Fibroblast of the aortic adventitia (primary cell): ENCODE measurements at regions not wholly inside any gene's neighbourhood (a gene's known extent, or its start where the extent isn't known, plus 50 kb on each side); places are given as distances from the start of the nearest gene placed in this dataset.
"Not testable (repeated sequence)": the region's sequence is repeated elsewhere in the genome, so short reads cannot be mapped to it uniquely, and the experiment has no call there.

Source experiments
- DNase-seq: peaks from one replicate; pipeline ENCODE4 v3.0.0-alpha.2; 2010; ENCODE audit warnings: low read depth
- H3K4me3 ChIP-seq: 2 replicates; pipeline ENCODE4 v1.5.1; 2011; ENCODE audit warnings: low read depth, mild to moderate bottlenecking, control low read depth, low read length, moderate library complexity
- CTCF ChIP-seq: IDR thresholded peaks from 2 replicates; pipeline ENCODE4 v1.5.1; 2011; ENCODE audit warnings: mild to moderate bottlenecking, low read length, control low read depth, inconsistent platforms; ENCODE audit not compliant: insufficient read depth

- TF ChIP-seq CTCF, result no peak
- H3K4me3 ChIP-seq, result no peak overlapping the region
- no peak for DNase-seq
Observed at GRCh38 chr13:44718467-44718866, 142.3 kb upstream of the TSC22D1 start.

GRCh38 chr13:44715287-44716230, 139.4 kb upstream of the TSC22D1 start:
- no peak overlapping the region for H3K4me3 ChIP-seq
- DNase-seq, result peak; percentile 56
- TF ChIP-seq CTCF, result no peak

GRCh38 chr13:44713788-44714469, 137.8 kb upstream of the TSC22D1 start:
- TF ChIP-seq CTCF, result no peak
- no peak overlapping the region for H3K4me3 ChIP-seq

GRCh38 chr13:44711706-44712105, 135.6 kb upstream of the TSC22D1 start:
- no peak for DNase-seq
- no peak overlapping the region for H3K4me3 ChIP-seq
- TF ChIP-seq CTCF, result no peak

More at GRCh38 chr13:44713788-44714469, 137.8 kb upstream of the TSC22D1 start:
- DNase-seq, result peak; percentile 95

- DNase-seq, result peak; percentile 85
- no peak for TF ChIP-seq CTCF
- no peak overlapping the region for H3K4me3 ChIP-seq
Observed at GRCh38 chr13:44710576-44710975, 134.4 kb upstream of the TSC22D1 start.

- H3K4me3 ChIP-seq, DNase-seq: not testable (repeated sequence)
Observed at GRCh38 chr13:44704811-44705210, 128.7 kb upstream of the TSC22D1 start.

- H3K4me3 ChIP-seq, result no peak overlapping the region
- no peak for DNase-seq
- TF ChIP-seq CTCF, result no peak
Observed at GRCh38 chr13:44703371-44703770, 127.2 kb upstream of the TSC22D1 start.
